Natural killer cell (primary cell): ENCODE measurements at regions not wholly inside any gene's neighbourhood (a gene's known extent, or its start where the extent isn't known, plus 50 kb on each side); places are given as distances from the start of the nearest gene placed in this dataset.

Source experiments
- ATAC-seq, 3 donors: fragments of 150-1000 bp in 2 of 3; fragments of 200-7000 bp in 1 of 3; cut with Tn5 transposase; 1 replicate in 1 of 3; 2 replicates in 2 of 3; pipeline ENCODE4 v1.10.0; 2021; ENCODE audit warnings: mild to moderate bottlenecking in 2 of 3, moderate library complexity in 2 of 3
- DNase-seq, 2 donors: peaks; one replicate each; pipeline versions ENCODE4 v3.0.0 to v3.0.0-alpha.2; 2013 to 2021; ENCODE audit warnings: mixed read lengths in 1 of 2
- H3K27ac ChIP-seq: one replicate; pipeline ENCODE4 v1.5.1; 2013; ENCODE audit warnings: mild to moderate bottlenecking, low read length
- H3K27me3 ChIP-seq: one replicate; pipeline ENCODE4 v1.6.1; 2013; ENCODE audit warnings: low read length; ENCODE audit not compliant: control insufficient read depth, insufficient read depth
- H3K36me3 ChIP-seq: one replicate; pipeline ENCODE4 v1.6.1; 2013; ENCODE audit warnings: low read length; ENCODE audit not compliant: control insufficient read depth, insufficient read depth
- H3K4me1 ChIP-seq: one replicate; pipeline ENCODE4 v1.6.1; 2013; ENCODE audit warnings: low read length; ENCODE audit not compliant: control insufficient read depth, insufficient read depth
- H3K4me3 ChIP-seq: one replicate; pipeline ENCODE4 v1.5.1; 2013; ENCODE audit warnings: low read length
- H3K9me3 ChIP-seq: one replicate; pipeline ENCODE4 v1.6.1; 2013; ENCODE audit warnings: low read length; ENCODE audit not compliant: control insufficient read depth, insufficient read depth
- H3K27ac Mint-ChIP-seq, 2 donors: one replicate each; pipeline ENCODE4 v1.8.0; 2022; ENCODE audit warnings: mild to moderate bottlenecking in 2 of 2, mixed read lengths in 2 of 2, moderate library complexity in 1 of 2
- H3K27me3 Mint-ChIP-seq, 2 donors: one replicate each; pipeline ENCODE4 v1.8.0; 2022; ENCODE audit warnings: low read depth in 2 of 2, mixed read lengths in 2 of 2
- H3K36me3 Mint-ChIP-seq: one replicate; pipeline ENCODE4 v1.8.0; 2022; ENCODE audit warnings: mixed read lengths
- H3K4me1 Mint-ChIP-seq, 2 donors: one replicate each; pipeline ENCODE4 v1.8.0; 2022; ENCODE audit warnings: mixed read lengths in 2 of 2
- H3K4me3 Mint-ChIP-seq: one replicate; pipeline ENCODE4 v1.8.0; 2022; ENCODE audit warnings: mild to moderate bottlenecking, moderate library complexity, mixed read lengths
- H3K9me3 Mint-ChIP-seq, 2 donors: one replicate each; pipeline ENCODE4 v1.8.0; 2022; ENCODE audit warnings: mixed read lengths in 2 of 2
- WGBS: methylation state at CpG from one replicate; pipeline ENCODE4 v1.1.7; 2013; ENCODE audit warnings: missing lambda C conversion rate; ENCODE audit not compliant: insufficient coverage; 5-methylcytosine and 5-hydroxymethylcytosine counted together
- intact Hi-C: fragments of 100-400 bp; cut with micrococcal nuclease; formaldehyde crosslinking; loops from one replicate; pipeline ENCODE4 v1.14.2; 2022
- TF ChIP-seq, protein P1 (sequence below): fragments of 200-600 bp; IDR thresholded peaks from one replicate; pipeline ENCODE4 v1.8.0; 2022; ENCODE audit warnings: antibody characterized with exemption

DNA sequence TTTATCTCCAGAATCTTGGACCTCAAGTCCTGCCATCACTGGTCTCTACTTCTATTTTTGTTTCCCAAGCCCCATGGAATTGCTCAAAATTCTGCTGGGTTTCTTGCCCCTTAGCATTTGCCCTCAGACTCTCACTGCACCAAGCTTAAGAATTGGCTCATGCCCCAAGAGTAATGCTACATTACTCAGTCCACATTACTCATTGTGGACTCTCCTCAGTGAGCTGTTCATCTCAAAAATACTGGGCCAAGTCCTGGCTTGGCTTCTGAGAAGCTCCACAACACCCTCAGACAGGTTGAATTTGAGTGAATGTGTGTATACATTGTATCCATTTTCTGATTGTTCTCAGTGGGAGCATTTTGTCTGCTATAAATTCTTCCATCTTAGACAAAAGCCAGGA lies 364.4 kb upstream of the ARHGEF26 start:
- Mint-ChIP-seq H3K27ac (no peak overlapping the region), H3K27me3 (peaks cover 8 to 9% of the 10 kb centered on the region in 2 donors), H3K9me3 (no peaks in the 10 kb centered on the region), H3K36me3 (no peaks in the 10 kb centered on the region), H3K4me1 (no peaks in the 10 kb centered on the region), H3K4me3 (no peak overlapping the region)
- DNase-seq (no peak), ATAC-seq (no peak)
- H3K9me3 ChIP-seq: no peaks in the 10 kb centered on the region
- TF ChIP-seq, protein P1, sequence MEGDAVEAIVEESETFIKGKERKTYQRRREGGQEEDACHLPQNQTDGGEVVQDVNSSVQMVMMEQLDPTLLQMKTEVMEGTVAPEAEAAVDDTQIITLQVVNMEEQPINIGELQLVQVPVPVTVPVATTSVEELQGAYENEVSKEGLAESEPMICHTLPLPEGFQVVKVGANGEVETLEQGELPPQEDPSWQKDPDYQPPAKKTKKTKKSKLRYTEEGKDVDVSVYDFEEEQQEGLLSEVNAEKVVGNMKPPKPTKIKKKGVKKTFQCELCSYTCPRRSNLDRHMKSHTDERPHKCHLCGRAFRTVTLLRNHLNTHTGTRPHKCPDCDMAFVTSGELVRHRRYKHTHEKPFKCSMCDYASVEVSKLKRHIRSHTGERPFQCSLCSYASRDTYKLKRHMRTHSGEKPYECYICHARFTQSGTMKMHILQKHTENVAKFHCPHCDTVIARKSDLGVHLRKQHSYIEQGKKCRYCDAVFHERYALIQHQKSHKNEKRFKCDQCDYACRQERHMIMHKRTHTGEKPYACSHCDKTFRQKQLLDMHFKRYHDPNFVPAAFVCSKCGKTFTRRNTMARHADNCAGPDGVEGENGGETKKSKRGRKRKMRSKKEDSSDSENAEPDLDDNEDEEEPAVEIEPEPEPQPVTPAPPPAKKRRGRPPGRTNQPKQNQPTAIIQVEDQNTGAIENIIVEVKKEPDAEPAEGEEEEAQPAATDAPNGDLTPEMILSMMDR: no peak
- H3K36me3 ChIP-seq: no peaks in the 10 kb centered on the region
- no peak overlapping the region for H3K27ac ChIP-seq
- intact Hi-C loops: no loop called here
- no peak overlapping the region for H3K4me3 ChIP-seq
- no peaks in the 10 kb centered on the region for H3K27me3 ChIP-seq
- no peaks in the 10 kb centered on the region for H3K4me1 ChIP-seq

DNA sequence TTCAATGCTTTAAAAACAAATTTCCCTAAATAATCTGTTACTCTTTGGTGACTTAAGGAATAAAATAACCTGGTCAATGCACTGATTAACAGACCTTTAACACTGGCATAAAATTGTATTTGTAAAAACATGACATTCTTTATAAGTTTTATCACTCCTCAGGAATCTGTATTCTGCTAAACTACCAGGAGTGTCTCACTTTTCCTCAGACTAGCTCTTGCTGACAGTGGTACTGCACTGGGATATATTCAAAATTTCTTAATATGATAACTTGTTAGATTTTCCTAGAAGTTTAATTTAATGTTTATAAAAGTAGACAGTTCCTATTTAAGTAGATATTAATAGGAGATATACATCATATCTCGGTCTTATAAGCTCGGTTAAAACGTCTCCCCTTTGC lies 363.4 kb upstream of the ARHGEF26 start:
- H3K4me1 Mint-ChIP-seq: no peaks in the 10 kb centered on the region
- TF ChIP-seq, protein P1: no peak
- no peak for DNase-seq
- no peak for ATAC-seq
- no peaks in the 10 kb centered on the region for H3K9me3 ChIP-seq
- H3K36me3 ChIP-seq: no peaks in the 10 kb centered on the region
- no peaks in the 10 kb centered on the region for H3K9me3 Mint-ChIP-seq
- H3K27me3 ChIP-seq: no peaks in the 10 kb centered on the region
- no peaks in the 10 kb centered on the region for H3K4me1 ChIP-seq
- no peak overlapping the region for H3K4me3 ChIP-seq
- H3K4me3 Mint-ChIP-seq: no peak overlapping the region
- no peak overlapping the region for H3K27ac Mint-ChIP-seq
- no peaks in the 10 kb centered on the region for H3K36me3 Mint-ChIP-seq
- no peak overlapping the region for H3K27ac ChIP-seq
- peaks cover 8 to 9% of the 10 kb centered on the region in 2 donors for H3K27me3 Mint-ChIP-seq
- WGBS: 80% methylated on average over 1 of the region's 3 CpGs
- intact Hi-C loops: no loop called here

DNA sequence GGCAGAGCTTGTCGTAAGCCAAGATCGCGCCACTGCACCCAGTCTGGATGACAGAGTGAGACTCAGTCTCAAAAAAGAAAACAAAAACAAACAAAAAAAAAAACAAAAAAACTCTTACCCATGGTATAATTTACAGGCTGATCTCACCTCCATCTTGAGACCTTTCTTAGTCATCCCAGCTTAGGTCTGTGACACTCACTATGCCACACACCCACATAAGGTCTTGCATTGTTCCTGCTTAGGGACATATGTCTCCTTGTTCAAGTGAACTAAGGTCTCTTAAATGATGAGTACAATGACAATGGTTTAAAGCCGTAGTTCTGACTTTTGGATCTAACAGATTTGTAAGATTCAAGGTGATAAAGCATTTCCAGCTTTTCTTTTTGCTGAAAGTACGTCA lies 360.2 kb upstream of the ARHGEF26 start:
- DNase-seq: no peak
- H3K27ac ChIP-seq: no peak overlapping the region
- Mint-ChIP-seq H3K36me3 (no peaks in the 10 kb centered on the region), H3K4me3 (no peak overlapping the region), H3K27ac (no peak overlapping the region), H3K4me1 (no peaks in the 10 kb centered on the region), H3K27me3 (peaks cover 0 to 10% of the 10 kb centered on the region in 2 donors), H3K9me3 (no peaks in the 10 kb centered on the region)
- WGBS: 80% methylated on average over 2 of the region's 5 CpGs
- TF ChIP-seq, protein P1: no peak
- no peak overlapping the region for H3K4me3 ChIP-seq
- H3K27me3 ChIP-seq: no peaks in the 10 kb centered on the region
- H3K4me1 ChIP-seq: no peaks in the 10 kb centered on the region
- H3K36me3 ChIP-seq: no peaks in the 10 kb centered on the region
- intact Hi-C loops: no loop called here
- no peak for ATAC-seq
- no peaks in the 10 kb centered on the region for H3K9me3 ChIP-seq

DNA sequence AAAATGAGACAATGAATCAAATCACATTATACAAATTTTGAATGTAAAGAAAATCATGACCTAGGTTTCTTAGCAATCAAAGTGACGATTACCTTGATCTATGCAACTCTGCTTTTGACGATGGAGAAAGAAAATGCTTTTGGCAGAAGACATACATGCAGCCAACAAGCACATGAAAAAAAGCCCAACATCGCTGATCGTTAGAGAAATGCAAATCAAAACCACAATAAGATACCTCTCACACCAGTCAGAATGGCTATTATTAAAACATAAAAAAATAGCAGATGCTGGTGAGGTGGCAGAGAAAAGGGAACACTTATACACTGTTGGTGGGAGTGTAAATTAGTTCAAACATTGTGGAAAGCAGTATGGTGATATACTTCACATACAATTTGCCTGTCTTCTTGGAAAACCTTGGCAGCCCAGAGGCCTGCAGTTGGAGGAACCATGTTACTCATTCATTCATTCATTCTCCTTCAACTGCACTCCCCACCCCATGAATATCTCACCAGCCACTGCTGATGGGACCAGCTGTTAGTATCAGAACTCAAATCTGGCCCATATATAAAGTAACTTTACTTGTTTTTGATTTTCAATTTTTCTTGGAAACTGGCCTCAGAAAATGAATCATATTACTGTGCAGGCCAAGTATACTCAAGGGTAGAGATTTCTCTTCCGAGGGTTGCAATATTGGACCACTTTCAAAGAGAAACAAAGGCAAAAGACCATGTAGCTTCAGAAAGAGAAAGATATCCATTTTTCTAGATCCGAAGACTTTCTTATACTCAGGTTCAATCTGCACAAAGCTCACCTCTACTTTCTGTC lies 358.6 kb upstream of the ARHGEF26 start:
- ATAC-seq: no peak
- no peak overlapping the region for H3K4me3 Mint-ChIP-seq
- intact Hi-C loops: no loop called here
- H3K36me3 Mint-ChIP-seq: no peaks in the 10 kb centered on the region
- H3K27ac Mint-ChIP-seq: no peak overlapping the region
- Histone ChIP-seq H3K36me3 (no peaks in the 10 kb centered on the region), H3K27me3 (no peaks in the 10 kb centered on the region), H3K4me1 (no peaks in the 10 kb centered on the region), H3K9me3 (no peaks in the 10 kb centered on the region), H3K27ac (no peak overlapping the region), H3K4me3 (no peak overlapping the region)
- TF ChIP-seq, protein P1: no peak
- no peaks in the 10 kb centered on the region for H3K9me3 Mint-ChIP-seq
- no peak for DNase-seq
- peaks cover 0 to 6% of the 10 kb centered on the region in 2 donors for H3K27me3 Mint-ChIP-seq
- H3K4me1 Mint-ChIP-seq: no peaks in the 10 kb centered on the region
- WGBS: 89% methylated on average over 4 of the region's 6 CpGs
